HG03571 (cell line): ENCODE measurements at regions not wholly inside any gene's neighbourhood (a gene's known extent, or its start where the extent isn't known, plus 50 kb on each side); places are given as distances from the start of the nearest gene placed in this dataset.

Experiments
- ATAC-seq: cut with Tn5 transposase; IDR thresholded peaks from one replicate; pipeline ENCODE4 v1.9.1; 2021; ENCODE audit not compliant: unreplicated experiment

GRCh38 chr12:13769966-13770365, 211.4 kb downstream of the GRIN2B start:
- no peak for ATAC-seq

DNA sequence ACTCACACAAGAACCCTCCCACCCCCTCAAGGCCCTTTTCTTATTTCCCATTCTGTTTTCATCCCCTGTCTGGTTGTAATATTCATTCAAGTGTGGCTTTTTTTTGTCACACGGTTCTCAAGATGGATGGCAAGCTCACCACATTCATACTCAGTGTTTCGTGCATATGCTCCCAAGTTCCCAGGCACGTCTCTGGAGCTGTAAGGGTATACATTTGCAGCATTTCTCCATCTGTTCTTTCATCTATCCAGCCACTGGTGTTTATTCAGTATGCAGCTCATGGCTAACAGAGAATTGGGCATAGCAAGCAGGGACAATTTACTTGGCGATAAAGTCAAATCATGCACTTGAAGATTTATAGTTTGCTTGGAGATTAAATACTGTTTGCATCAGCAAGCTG, 212.1 kb downstream of the GRIN2B start:
- ATAC-seq: no peak

DNA sequence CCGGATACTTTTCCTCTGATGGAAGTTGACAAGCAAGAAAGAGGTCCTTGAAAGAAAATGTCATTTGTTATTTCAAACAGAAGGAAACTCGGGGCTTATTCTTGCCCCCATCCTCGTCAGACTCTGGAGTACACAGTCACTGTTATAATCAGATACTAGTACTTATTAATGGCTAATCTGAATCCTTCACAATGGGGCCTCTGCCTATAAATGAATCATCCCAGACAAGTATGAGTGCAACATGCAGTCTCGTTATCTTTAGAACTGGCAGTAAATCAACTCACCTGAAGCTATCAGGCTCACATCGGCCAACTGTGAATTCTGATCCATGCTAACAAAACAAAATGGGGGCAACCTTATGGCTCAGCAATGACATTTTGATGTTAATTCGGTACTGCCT, 216.7 kb downstream of the GRIN2B start:
- ATAC-seq: no peak

DNA sequence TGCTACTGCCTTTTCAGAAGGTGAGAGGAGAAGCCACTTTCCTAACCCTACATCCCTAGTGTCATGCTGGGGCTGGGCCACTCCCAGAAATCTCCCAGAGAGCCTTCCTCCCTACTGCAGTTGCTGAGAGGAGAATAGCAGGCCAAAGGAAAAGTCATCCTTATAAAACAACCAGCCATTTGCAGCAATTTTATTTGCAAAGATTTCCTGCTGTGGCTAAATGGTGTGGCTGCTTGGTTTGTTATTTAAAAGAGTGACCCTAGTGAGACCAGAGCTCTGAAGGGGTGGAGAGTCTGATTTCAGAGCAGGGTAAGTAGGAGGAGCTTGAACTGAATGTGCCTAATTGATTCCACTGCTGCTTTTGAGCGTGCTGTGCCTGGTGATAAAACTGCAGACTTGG, 232.0 kb downstream of the GRIN2B start:
- ATAC-seq: no peak

DNA sequence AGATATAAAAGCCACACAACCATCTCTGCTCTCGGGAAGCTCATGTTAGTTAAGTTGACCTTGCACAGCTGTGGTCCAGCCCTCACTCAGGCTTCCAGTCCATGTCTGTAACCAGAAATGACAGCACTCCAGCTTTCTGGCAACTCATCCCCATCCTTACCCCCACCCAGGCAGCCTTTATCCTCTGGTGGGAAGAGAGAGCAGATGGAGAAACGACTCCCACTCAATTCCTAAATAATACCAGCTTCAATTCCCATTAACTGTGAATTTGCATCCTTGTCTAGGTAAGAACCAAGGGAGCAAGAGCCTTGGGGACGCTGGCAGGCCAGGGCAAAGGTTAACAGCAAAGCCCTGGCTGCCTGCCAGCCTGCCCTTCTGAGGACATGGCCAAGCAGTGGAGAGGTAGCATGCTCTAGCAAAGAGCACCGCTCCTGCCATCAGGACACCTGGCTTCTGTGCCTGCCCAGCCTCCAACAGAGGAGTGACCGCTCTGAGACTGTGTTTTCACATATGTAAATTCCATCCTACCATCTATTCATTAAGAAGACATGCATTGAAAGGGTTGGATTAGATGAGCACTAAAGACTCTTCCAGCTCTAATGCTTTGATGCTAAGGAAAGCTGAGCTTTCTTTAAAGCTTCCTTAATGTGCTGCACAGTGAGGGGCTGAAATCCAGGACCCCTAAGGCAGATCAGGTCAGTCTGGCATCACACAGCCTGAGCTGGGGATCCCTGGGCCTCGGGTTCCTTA, 236.1 kb downstream of the GRIN2B start:
- ATAC-seq: no peak

GRCh38 chr12:13744561-13744960, 236.8 kb downstream of the GRIN2B start:
- ATAC-seq: no peak

GRCh38 chr12:13740149-13740545, 241.3 kb downstream of the GRIN2B start:
- ATAC-seq: no peak

GRCh38 chr12:13735734-13736133, 245.7 kb downstream of the GRIN2B start:
- ATAC-seq: no peak

DNA sequence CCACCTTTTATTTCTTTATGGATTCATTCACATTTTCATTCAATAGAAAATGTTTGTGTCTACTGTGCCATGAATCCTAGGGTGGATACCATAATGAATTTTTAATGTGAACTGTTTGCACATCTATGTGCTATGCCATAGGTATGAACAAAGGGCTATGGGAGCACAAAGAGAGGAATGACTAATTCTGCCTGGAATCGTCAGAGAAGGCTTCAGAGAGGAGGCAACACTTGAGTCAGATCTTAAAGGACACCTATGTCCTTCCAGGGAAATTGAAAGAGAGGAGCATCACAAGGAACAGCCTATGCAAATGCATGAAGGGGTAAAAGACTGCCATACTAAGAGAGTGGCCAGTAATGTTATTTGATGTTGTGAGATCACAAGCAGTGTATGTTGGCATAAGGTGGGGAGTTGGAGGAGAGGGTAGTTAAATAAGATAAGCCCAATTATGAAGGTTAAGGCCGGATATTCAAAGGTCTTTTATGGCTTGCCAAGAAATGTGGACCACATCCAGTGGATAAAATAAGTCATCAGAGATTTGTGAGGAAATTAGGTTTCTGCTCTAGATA, 246.7 kb downstream of the GRIN2B start:
- ATAC-seq: no peak

- no peak for ATAC-seq
Measured at GRCh38 chr12:13727707-13728195, 253.7 kb downstream of the GRIN2B start.

DNA sequence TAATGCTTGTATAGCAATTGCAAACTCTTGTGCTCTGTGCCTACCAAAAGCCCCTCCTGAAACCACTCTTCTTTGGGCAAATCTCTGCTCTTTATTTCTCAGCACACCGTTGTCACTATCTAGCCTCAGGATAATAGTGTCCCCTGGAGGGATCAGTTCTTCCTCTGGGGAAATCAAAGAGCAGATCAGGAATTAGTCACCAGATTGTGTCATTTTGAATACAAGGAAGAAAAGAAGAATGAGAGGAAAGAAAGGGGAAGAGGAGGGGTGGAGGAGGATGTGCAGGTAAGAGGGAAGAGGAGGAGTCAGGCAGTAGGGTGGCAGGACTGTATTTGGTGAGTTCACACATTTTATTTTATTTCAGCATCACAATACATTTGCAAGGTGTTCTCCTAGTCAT, 256.4 kb downstream of the GRIN2B start:
- no peak for ATAC-seq

- no peak for ATAC-seq
Measured at GRCh38 chr12:13724136-13724535, 257.3 kb downstream of the GRIN2B start.

DNA sequence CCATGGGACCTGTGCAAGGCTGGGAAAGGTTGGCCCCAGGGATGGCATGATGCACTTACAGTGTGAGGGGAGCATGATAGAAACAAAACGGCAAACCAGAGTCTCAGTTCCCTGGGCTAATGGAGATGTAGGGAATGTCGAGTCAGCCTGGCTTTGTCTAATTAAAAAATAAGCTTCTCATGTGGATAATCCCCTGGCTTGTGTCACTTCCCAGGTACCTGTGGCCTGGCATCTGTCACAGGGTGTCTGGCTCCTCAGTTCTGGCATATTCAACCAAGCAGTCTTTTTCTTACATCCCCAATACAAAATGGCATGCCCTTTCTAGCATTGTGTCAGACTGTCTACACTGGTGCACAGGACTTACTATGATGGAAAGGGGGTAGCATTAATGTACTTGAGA, 261.4 kb downstream of the GRIN2B start:
- no peak for ATAC-seq

DNA sequence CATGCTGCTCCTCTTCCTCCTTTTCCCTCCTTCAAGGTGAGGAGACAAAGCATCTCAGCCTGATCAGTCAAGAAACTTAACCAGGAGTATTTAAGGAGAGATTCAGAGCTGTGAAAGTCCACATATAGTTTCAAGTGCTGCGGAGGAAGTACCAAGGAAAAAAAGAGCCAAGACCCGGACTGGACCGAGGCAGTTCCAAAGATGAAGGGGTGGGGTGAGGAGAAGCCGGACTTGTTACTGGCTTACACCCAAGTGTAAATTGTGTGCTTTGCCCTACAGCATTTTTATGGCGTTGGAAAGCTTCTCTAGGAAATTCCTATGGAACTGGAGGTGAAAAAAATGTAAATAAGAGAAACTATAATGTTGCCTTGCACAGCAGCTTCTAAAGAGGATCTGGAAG, 263.1 kb downstream of the GRIN2B start:
- no peak for ATAC-seq

- ATAC-seq: no peak
Measured at GRCh38 chr12:13716119-13716518, 265.3 kb downstream of the GRIN2B start.

DNA sequence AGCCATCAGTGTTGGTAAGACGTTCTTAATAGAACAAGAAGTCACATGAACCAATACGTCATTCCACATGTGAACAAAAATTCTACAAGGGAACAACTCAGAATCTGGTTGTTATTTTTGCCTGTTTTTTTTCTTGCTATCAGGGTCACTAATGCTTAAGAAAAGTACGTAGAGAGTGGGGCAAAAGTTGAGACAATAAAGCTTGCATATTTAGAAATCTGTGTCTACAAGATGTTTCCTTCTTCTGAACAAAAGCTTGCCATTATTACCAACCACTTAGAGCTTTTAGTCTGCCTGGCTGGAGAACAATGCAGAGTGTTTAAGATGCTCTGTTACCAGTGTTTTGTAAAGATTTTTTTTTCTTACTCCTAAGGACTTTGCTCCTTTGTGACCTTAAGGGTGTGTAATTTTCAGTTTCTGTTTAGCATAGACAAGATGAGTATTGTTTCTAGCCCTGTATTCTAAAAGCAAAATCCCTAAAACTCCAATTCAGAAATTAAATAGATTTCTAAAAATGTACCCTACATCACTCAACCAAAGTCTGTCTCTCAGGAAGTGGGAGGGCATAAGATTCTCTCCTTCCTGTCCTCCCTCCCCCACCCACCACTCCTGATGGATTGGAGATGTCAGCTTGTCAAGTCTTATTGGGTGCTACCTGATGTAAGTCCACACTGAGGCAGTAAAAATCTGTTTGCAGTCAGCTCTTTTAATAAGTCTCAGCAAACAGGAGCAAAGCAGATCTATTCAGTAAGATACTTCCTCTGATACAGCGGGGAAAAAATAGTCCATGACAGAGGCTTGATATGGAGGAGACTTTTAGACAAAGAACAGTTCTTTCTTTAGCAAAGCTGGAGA, 267.6 kb downstream of the GRIN2B start:
- no peak for ATAC-seq

DNA sequence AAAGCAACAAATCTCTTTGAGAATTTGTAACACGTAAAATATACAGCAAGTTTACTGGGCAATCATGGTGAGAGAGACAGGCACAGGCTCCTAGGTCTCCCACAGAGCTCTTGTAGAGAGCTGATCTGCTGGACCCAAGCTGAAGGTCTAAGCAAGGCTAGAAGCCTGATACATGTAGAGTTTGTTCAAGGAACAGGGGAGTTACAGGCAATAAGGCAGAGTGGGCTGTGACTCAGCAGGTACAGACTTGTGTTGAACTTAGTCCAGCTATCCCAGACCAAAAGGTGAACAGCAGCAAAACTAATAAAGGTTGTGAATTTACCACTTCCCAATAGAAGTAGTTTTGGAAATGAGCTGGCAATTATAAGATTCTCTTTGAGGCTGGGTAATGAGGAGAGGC, 273.6 kb downstream of the GRIN2B start:
- no peak for ATAC-seq

DNA sequence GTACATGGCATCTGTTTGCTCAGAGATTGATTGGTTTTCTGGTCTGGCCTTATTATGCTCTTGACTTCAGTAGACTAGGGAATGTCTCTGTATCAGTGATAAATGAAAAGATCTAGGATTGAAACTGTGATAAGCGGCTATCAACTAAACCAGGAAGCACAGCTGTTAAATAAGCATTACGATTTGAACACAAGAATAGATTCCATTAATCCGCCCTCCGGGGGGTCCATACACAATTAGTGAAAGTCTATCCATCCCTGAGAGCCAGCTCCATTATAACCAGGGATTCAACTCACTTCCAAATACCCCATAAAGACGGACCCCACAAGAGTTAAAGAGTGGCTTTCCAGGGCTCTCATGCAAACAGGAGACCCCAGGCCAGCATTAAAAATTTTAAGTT, 279.0 kb downstream of the GRIN2B start:
- no peak for ATAC-seq

DNA sequence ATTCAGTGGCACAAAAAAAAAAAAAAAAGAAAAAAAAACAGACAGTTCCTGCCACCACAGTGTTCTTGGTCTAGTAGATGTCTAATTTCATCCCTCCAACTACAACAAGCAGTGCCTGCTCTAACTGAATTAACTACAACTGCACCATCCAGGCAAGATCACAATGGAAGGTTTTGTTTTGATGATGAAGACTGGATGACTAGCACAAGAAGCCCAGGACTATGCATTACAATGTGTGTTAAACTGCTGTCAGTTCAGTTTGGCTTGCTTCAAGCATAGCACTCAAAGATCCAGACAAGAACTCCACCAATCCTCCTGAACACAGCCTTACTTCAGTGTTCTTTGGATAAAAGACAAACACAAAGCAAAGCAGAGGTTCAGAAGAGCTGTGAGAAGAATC, 279.9 kb downstream of the GRIN2B start:
- ATAC-seq: no peak

- ATAC-seq: no peak
Measured at GRCh38 chr12:13697973-13698372, 283.4 kb downstream of the GRIN2B start.

DNA sequence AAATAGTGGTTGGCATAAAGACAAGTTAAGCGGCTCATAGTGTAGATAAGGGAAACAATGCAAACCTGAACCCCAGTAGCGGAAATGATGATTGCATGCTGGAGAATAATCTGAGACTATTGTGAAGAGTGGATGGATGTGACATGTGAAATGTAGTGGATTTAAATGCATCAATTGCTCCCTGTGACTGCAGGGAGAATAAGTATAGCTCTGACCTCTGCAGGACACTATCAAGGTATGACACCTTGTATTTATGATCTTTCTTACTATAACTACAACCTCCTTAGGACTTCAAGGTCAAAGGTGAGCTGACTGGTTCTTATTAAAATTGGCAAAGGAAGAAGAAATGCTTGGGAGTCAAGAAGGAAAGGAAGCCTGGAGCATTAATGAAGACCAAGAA, 285.6 kb downstream of the GRIN2B start:
- no peak for ATAC-seq

GRCh38 chr12:13692332-13692731, 289.1 kb downstream of the GRIN2B start:
- ATAC-seq: no peak
